SKM-1 (cell line): ENCODE measurements at regions not wholly inside any gene's neighbourhood (a gene's known extent, or its start where the extent isn't known, plus 50 kb on each side); places are given as distances from the start of the nearest gene placed in this dataset.
A peak's percentile ranks its signal among the peaks of the same experiment; 100 is the strongest.

Experiments used
- DNase-seq: peaks from one replicate; lab custom pipeline; 2025; ENCODE audit not compliant: unreplicated experiment; lab: John Stamatoyannopoulos, UW

DNA sequence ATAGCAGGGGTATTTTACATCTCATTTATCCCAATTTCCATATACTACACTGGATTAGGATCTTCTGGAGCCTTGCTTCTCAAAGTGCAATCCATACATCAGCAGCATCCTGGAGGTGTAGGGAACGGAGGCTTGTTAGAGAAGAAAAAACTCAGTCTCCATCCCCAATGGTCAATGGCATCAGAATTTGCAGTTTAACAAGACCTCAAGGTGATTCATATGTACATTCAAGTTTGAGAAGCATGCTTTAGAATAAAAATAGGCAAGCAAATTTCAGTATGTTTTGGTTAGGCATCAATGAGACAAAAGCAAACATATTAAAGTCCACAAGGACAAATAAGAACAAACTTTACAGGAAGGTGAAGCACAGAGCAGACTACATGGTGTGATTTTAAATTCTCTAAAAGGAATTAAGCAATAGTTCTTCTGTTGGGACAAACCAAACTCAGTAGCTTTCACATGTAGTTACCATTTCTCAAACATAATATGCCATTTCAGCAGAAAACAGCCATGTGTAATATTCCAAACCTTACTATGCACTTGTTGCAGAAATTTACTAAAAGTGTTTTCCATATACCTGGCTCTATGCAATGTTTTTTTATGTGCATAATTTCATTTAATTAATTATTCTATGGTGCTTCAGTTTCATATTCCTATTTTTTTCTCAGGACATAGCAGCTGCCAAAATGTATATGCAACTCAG is 360.3 kb upstream of the NECTIN3 start:
- no peak for DNase-seq

DNA sequence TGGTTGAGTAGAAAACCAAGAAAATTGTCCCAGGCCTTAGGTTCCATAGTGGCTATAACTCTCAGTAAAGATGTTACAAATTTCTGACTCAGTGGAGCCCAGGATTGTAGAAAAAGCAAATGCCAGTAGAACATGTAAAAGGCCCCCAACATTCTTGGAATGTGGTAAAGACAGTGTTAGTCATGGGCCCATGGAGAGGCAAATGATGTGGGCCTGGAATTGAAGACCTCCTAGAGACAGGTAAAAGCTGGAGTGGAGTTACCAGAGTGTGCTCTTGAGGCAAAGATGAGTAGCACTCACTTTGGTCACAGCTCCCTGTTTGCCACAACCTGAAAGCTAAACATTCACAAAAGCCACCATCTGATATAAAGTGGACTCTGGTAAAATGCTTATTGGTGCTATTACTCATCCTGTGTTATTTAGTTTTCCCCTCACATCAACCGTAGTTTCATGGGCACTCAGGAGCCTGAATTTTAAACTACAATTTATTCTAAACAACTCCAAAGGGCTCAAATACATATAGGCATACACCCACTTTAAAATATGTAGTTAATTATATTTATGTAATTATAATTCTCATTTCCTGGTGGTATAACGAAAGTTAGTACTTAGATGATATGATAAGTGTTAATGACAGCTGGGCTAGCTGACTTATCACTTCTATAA is 359.6 kb upstream of the NECTIN3 start:
- no peak for DNase-seq

DNA sequence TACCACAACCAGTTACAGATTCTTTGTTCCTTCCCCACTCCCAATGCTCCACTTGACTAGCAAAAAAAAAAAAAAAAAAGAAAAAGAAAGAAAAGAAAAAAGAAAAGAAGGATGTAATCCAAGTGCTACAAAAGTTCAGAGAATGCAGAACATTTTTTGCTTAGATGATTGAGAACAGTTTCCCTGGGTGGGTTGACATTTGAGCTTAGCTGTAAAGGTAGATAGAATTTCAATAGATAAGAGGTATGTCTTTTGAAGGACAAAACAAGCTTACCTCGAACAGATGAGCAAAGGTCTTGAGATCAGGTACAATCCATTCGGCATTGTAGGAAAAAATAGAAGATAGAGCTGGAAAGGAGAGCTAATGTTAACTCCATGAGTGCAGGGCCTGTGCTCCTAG is 344.6 kb upstream of the NECTIN3 start:
- no peak for DNase-seq

DNA sequence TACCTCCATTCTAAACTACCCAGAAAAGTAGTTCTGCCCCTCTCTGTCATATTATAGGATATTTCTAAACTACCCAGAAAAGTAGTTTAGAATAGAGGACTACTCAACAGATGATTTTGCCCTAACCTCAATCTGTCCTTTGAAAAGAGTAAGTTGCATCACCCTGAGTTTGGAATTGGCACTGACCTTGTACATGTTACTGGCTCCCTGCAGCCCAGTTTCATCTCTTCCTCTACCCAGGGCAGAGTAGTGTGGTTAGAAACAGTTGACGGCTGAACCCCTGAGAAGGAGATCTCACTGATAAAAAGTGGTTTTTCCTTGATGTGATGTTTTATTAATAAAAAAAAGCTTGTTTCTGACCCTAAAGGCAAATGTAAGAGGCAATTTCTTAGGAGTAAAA is 340.5 kb upstream of the NECTIN3 start:
- no peak for DNase-seq

DNA sequence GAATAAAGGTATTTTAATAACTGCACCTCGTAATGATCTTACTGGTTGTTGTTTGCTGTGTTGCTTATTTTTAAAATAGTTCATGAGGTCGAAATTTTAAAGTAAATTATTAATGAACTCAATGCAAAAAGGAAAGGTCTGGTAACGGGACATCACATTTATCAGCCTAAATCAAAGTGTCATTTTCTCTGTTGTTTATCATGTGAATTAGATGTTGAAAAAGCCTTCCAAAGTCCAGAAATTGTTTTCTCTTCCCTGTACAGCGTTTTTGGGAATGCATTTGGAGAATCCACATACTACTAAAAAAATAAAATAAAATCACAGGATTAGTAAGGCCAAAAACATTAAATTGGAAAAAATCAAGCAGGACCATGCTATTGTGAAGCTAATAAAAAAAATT is 339.2 kb upstream of the NECTIN3 start:
- no peak for DNase-seq

DNA sequence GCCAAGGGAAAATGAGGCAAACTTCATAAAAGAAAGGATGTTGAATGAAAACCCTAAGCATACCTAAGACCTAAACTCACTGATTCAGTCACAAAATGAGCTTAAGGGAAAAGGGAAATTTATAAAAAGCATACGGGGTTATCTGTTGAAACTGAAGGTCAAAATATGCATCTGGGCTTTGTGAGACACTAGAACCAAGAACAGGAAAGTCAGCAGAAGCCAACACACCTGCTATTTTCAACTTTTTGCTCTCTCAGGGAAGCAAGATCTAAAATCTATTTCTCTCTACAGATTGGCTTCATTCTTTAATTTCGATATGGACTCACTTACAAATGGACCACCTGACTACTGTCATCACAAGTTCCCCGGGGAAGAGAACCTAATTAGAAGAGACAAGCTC is 338.6 kb upstream of the NECTIN3 start:
- no peak for DNase-seq

DNA sequence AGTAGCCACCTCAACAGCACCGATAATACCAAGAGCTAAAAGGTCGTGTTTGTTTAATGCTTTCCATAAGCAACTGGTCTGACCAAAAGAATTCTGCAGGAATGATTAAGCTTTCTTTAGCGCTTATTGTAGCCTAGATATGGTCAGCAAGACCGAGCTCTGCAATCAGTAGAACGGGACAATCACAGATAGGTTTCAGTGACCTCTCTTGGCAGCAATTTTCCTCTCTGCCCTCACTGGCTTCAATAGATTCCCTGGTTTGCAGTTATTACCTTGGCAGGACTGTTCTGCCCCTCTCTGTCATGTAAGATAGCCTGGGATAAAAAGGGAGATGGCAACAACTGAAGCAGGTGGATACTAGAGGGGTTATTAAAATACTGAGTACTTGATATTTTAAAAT is 337.1 kb upstream of the NECTIN3 start:
- no peak for DNase-seq

DNA sequence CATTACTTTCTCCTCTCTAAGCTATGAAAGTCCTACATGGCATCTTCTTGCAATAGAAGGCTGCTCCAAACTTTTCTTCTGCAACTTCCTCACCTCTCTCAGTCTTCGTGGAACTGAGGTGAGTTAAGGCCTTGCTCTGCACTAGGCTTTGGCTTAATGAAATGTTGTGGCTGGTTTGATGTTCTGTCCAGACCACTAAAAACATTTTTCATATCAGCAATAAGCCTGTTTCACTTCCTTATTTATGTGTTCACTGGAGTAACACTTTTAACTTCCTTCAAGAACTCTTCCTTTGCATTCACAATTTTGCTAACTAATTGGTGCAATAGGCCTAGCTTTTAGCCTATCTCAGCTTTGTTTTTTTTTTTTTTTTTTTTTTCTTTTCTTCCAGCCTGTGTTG is 335.3 kb upstream of the NECTIN3 start:
- DNase-seq, result peak; percentile 4

DNA sequence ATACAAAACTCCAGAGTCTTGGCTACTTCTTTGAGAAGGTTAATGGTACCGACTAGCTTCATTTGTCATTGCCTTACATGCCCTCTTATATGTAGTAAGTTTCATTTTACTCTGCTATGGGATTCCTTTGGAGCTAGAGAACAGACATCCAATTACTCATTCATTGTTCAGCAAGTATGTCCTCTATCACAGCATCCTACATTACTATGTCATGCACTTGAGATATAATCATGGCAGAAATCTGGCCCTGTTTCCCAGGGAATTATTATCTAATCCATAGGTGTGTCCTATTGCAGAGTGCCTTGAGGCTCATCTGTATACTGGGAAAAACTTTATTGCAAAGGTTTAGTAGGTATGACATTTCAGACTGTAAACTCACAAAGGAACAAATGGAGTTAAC is 333.1 kb upstream of the NECTIN3 start:
- no peak for DNase-seq

DNA sequence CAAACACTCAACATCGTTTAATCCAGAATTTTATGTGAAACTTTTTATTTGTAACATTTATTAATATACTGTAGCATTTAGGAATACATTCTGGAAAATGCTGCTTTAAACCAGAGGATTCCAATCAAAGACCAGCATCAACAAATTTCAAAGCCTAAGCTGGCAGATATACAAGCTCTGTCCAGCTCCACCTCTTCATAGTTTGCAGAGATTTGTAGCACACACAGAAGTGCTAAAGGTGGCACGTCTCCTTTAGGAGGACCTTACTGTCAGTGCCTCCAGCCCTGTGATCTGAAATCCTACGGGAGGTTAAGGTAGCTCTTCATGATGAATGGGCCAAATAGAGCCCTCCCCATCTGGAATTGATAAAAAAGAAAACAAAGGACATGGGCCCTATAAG is 329.7 kb upstream of the NECTIN3 start:
- no peak for DNase-seq

DNA sequence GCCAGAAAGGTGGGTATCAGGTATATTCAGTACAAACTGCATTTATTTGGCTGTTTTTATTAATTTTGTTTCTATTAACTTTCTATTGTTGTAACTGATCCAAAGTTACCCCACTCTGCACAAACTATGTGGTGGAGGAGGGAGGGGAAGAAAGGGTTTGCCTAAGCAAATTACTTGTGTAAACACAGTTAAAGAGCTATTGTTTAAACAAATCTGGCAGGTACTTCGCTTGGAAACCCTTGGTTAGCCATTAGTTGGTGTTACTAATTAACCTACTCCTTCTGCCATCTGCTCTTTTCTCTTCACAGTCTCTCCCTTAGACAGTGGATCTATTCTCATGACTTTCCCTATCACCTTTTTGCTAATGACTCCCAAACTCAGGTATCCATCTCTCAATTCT is 328.4 kb upstream of the NECTIN3 start:
- no peak for DNase-seq

DNA sequence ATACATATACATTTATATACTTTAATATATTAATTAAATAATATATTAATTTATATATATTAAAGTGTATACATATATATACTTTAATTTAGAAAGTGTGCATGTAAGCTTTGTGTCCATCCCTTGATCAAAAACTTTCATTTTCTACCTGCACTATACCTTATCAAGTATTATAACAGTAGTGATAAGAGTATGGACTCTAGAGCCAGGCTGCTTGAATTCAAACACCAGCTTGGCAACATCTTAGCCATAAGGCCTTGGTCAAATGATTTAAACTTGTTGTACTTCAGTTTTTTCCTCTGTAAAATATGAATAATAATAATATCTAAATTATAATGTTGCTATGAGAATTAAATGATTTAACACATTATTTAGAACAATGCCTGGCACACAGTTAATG is 327.6 kb upstream of the NECTIN3 start:
- no peak for DNase-seq

DNA sequence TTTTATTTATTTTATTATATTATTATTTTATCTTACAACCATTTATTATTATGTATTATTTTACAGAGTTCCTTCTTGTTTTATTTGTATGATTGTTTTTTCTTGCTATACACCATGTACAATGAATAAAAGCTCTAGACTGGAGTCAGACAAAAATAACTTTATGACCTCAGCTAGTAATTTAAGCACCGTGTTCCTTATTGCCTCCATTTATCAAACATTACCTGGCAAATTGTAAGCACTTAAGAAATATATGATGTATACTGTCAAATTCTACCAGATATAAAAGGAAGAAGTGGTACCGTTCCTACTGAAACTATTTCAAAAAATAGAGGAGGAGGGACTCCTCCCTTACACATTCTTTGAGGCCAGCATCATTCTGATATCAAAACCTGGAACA is 326.9 kb upstream of the NECTIN3 start:
- no peak for DNase-seq

DNA sequence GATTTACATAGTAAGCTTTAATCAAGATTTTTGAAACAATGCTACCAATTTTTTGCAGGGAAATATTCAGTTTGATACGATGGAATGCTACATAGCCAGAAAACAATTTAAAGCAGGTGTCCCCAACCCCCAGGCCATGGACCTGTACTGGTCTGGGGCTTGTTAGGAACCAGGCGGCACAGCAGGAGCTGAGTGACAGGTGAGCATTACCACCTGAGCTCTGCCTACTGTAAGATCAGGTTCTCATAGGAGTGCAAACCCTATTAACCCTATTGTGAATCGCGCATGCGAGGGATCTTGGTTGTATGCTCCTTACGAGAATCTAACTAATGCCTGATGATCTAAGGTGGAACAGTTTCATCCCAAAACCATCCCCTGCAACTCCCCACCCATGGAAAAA is 322.6 kb upstream of the NECTIN3 start:
- DNase-seq, result no peak

DNA sequence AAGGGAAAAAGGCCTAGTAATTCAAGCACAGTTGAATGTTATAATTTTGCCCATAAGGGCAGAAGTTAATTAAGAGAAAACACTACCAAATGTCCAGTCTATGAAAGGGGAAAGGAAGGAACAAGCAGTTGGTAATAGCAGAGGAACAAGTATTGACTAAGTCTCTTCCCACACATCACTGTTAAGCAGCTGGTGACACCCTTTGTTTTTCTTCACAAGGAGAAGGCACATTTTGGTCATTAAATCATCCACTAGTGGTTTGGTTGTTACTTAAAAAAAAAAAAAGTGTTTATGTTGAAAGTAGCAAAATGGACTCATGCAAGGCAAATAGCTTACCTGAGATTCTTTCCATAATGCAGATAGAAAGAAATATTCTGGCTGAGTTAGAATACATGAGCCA is 321.4 kb upstream of the NECTIN3 start:
- no peak for DNase-seq

DNA sequence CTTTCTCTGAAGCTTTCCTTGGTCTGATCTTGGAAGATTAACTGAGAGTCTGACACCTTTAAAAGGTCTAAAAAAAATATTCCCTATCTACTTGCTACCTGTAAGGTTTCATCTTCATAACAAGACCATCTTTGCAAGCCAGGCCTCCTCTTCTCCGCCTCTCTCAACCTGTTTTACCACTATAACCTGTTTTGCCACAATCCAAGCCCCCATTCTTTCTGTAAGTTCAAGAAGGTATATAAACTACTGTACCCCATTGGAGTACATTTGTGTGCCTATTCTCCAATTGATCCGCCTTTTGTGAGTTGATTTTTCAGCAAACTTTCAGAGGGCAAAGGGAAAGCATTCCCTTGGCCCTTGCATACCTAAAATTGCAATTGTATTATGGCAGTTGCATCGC is 319.3 kb upstream of the NECTIN3 start:
- no peak for DNase-seq

DNA sequence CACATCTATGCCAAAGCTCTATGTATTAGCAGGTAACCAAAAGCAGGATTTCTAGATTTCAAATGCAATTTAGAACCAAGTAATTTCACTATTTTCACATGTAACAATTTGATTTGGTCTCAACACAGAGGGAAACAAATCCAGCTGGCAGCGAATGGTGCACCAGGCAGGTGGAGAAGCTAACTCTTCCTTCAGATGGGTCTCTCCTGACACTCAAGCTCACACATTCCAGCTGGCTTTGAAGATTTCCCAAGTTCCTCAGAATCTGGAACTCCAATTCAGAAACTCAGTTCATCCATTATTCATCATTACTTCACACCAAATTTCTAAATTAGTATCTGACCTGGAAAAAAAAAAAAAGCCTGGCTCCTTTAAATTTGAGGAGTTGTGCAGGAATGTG is 318.1 kb upstream of the NECTIN3 start:
- DNase-seq, result no peak

DNA sequence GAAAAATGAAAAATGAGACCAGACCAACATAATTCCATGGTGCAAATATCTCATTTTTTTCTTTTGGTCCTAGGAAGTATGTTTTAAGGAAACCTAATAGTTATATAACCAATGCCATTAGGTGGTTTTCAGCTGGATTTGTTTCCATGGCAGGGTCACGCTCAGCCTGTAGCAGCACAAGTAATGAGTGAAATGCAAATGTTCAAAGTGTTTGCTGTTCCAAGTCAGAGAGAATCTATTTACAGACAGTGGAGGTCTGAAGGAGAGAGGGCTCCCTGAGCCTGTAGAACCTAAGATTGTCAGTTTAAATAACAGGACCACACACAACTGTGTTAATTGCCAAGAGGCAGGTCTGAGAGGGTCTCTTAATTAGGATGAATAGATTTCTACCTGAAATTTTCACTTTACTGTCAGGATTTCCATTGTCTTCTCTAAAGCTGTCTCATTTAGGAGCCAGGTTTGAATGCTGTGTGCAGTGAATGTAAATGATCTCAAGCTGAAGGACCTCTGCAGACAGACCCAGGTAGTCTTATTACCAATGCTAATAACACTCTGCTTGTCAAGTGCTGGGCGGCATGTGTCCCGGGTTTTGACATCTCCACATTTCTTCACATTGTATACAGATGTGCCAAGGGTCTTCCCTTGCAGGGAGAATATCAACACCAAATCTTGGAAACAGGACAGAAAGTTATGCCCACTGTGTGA is 317.3 kb upstream of the NECTIN3 start:
- DNase-seq, result no peak

DNA sequence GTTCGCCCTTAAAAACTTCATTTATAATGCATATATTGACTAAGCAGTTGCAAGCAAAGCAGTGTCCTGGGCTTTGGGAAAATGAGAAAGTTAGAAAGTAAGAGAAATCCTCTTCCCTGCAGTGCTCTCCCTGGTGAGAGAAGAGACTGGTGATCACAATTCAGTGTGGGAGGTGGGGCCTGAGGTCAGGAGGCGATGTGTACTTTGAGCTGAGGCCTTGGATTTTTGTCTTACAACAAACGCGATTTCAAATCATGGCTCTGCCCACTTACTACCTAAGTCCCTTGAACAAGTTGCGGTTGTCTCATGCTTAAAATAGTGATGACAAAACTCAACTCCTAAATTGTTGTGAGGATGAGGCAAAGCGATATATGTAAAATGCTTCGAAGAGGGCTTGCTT is 316.3 kb upstream of the NECTIN3 start:
- DNase-seq, result no peak

DNA sequence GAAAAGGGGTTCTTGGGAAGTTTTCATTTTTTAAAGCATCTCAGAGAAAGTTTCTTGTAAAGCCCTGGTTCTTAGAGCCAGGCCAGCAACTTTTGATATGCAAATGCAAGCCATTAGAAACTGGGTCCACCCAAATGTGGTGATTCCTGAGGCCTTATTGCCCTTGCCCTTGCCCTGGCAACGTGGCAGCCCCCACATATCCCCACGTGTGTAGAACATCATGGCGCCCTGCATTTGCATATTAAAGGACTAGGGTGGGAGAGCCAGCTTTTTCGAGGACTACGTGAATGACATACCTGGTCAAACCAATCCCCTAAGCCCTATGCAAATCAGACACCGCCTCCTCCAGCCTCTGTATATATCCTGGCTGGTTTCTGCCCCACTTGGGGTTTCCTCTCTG is 314.9 kb upstream of the NECTIN3 start:
- no peak for DNase-seq

DNA sequence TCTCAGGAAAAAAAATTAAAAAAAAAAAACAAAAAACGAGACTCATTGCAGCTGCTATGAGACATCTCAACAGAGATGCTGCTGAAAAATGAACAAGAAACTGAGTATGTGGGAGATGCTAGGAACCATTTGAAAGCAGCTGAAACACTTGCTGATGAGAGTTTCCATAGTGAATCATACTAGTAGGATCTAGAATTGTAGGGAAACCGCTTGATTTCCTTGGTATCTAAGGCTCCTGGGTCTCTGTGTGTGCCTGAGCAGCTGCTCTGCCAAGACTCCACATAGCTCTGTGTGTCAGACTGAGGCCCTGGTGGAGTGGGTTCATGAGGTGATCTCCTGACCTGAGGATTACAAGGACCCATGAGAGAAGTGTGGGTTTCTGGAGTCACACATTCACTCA is 313.4 kb upstream of the NECTIN3 start:
- no peak for DNase-seq

DNA sequence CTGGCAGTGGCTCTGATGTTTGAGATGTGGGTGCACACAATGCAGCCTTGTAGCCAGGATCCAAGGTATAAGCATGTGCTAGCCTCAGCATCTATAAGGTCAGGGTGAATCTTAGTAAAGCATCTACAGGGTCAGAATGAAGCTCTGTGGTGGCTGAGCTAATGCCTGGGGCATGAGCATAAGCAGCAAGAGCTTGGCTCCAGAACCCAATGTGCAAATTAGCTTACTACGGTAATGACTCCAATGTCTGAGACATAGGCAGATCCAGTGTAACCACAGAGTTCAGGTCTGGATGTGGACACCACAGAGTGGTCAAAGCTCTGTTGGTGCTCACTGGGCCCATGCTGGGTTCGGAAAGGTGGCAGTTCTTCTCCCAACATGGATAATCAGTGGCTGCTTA is 304.5 kb upstream of the NECTIN3 start:
- DNase-seq, result no peak

DNA sequence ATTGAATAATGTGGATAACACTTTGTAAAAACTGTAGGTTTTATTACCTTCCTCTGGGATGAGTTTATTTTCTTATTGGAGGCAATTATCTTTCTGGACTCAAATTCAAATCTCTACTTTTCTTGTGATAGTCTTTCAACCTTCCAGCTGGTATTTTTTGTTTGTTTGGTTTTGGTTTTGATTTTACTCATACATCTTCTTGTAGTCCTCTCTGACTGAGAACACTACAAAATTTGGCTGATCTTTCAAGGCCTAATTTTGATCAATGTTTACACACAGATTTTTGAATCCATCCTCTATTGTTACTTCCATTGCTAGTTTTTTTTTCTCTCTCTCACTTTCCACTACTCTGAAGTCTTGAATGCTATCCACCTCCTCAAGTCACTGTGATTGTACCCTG is 303.8 kb upstream of the NECTIN3 start:
- no peak for DNase-seq
